Esophagus muscularis mucosa (tissue), 3 donors: ENCODE measurements at regions not wholly inside any gene's neighbourhood (a gene's known extent, or its start where the extent isn't known, plus 50 kb on each side); places are given as distances from the start of the nearest gene placed in this dataset.

Source experiments
- CTCF ChIP-seq, 3 experiments: fragments of 200-600 bp in 2 of 3; fragments of 450-650 bp in 1 of 3; sonication (generic) in 2 of 3; IDR thresholded peaks; one replicate each; pipeline ENCODE4 v1.5.1; 2017 to 2019; ENCODE audit warnings: antibody characterized with exemption in 3 of 3, mild to moderate bottlenecking in 2 of 3, moderate library complexity in 1 of 3
- POLR2A ChIP-seq: fragments of 450-650 bp; IDR thresholded peaks from one replicate; pipeline ENCODE4 v1.6.1; 2017; ENCODE audit warnings: antibody characterized with exemption, moderate library complexity, mild to moderate bottlenecking, low read depth
- POLR2AphosphoS5 ChIP-seq, 2 donors: sonication (generic); formaldehyde crosslinking; IDR thresholded peaks; one replicate each; pipeline ENCODE4 v1.6.1; 2017; ENCODE audit warnings: antibody characterized with exemption in 2 of 2

DNA sequence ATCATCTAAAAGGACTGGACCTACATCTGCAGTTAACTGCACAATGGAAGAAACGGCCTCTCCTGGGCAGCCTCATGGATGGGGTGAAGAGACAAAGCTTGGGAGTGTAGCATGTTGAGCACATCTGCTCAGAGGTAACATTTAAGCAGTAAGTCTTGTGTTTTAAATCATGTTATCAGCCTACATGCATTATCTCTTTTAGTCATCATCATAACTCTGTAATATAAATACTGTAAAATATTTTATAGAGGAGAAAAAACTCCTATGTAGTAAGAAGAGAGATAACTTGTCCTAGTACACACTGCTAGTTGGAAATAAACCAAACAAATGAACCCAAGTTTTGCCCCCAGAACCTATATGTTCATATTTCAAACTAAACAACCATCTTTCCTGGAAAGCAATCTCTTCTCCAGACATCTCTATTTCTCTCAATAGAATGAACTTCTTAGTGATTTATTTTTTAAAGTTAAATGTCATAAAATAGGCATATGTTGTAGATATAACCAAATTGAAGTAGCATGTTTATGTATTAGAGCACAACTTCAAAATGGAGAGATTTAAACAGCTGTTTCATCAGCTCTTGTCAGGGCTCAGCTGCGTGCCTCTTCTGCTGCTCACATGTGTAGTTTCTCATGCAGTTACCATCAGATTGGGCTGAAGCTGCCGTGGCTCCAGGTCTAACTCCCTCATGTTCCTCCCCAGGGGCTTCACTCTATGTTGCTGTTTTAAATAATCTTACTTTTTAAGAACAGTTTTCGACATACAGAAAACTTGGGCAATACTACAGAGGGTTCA lies 581.8 kb upstream of the ZFP42 start:
- TF ChIP-seq POLR2AphosphoS5 (IDR thresholded peaks at IDR 0.05) (no peak), CTCF (IDR thresholded peaks at IDR 0.05) (no peak), POLR2A (no peak)
